ACC112 (cell line): ENCODE measurements at regions not wholly inside any gene's neighbourhood (a gene's known extent, or its start where the extent isn't known, plus 50 kb on each side); places are given as distances from the start of the nearest gene placed in this dataset.

Source experiments
- H2AFZ ChIP-seq: fragments of 200-600 bp; sonication (generic); one replicate; pipeline ENCODE4 v1.6.0; 2017; ENCODE audit warnings: antibody characterized with exemption, low read length; ENCODE audit not compliant: unreplicated experiment
- H3K27ac ChIP-seq: fragments of 200-600 bp; sonication (generic); 2 replicates; pipeline ENCODE4 v1.5.1; 2014; ENCODE audit warnings: low read depth, mild to moderate bottlenecking, antibody characterized with exemption, low read length, moderate library complexity
- H3K27me3 ChIP-seq: fragments of 200-600 bp; sonication (generic); 2 replicates; pipeline ENCODE4 v1.6.1; 2014; ENCODE audit warnings: mild to moderate bottlenecking, antibody characterized with exemption, low read length, moderate library complexity, mixed read lengths; ENCODE audit not compliant: insufficient read depth
- H3K36me3 ChIP-seq: fragments of 200-600 bp; sonication (generic); 2 replicates; pipeline ENCODE4 v1.6.1; 2016; ENCODE audit warnings: mild to moderate bottlenecking, antibody characterized with exemption, low read length, moderate library complexity, mixed read lengths; ENCODE audit not compliant: insufficient read depth
- H3K4me1 ChIP-seq: fragments of 200-600 bp; sonication (generic); one replicate; pipeline ENCODE4 v1.6.1; 2016; ENCODE audit warnings: low read length, mixed read lengths; ENCODE audit not compliant: insufficient read depth, unreplicated experiment, control insufficient read depth
- H3K4me3 ChIP-seq: fragments of 200-600 bp; sonication (generic); 2 replicates; pipeline ENCODE4 v1.5.1; 2014; ENCODE audit warnings: mild to moderate bottlenecking, low read depth, low read length
- H3K79me2 ChIP-seq: fragments of 200-600 bp; sonication (generic); one replicate; pipeline ENCODE4 v1.6.0; 2016; ENCODE audit warnings: low read length; ENCODE audit not compliant: control insufficient read depth, unreplicated experiment, insufficient read depth

DNA sequence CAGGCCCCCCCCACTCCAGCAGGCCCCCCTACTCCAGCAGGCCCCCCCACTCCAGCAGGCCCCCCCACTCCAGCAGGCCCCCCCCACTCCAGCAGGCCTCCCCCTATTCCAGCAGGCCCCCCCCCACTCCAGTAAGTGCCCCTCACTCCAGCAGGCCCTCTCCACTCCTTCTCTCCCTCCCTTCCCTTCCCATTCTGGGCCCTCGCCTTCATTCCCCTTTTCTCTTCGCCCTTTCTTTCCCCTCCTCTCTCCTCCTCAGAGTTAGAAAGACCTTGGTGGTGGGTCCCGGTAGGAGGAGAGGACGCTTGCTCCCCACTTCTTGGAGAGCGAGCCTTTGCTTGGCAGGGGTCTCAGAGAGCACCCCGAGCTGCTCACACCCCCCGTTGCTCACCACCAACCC, 177.0 kb upstream of the TNRC6C start:
- Histone ChIP-seq H3K4me1 (no peaks in the 10 kb centered on the region), H3K4me3 (no peak overlapping the region), H3K79me2 (no peaks in the 10 kb centered on the region), H3K36me3 (no peaks in the 10 kb centered on the region), H2AFZ (no peak overlapping the region), H3K27me3 (peaks cover 18% of the 10 kb centered on the region), H3K27ac (no peak overlapping the region)

DNA sequence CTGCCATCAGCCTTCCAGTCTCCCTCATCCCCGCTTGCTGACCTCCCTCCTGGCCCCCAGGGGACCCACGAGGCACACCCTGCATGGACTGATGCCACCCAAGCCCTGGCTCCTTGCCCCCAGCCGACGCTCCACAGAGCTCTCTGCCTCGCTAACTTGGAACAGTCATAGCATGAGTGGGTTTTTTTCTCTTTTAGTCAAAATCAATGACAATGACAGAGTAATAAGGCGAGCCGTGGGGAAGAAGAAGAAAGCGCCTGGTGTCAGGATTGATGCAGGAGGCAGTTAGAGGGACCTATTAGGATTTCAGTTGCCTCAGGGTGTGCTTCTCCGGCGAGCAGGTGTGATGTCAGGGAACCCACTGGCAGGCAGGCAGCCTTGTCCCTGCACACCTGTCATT, 176.3 kb upstream of the TNRC6C start:
- Histone ChIP-seq H3K36me3 (no peaks in the 10 kb centered on the region), H2AFZ (no peak overlapping the region), H3K4me3 (no peak overlapping the region), H3K79me2 (no peaks in the 10 kb centered on the region), H3K27ac (no peak overlapping the region), H3K4me1 (no peaks in the 10 kb centered on the region), H3K27me3 (peaks cover 23% of the 10 kb centered on the region)

- Histone ChIP-seq H3K4me1 (no peaks in the 10 kb centered on the region), H3K36me3 (no peaks in the 10 kb centered on the region), H3K27ac (no peak overlapping the region), H3K27me3 (peaks cover 27% of the 10 kb centered on the region), H3K4me3 (no peak overlapping the region), H2AFZ (no peak overlapping the region), H3K79me2 (no peaks in the 10 kb centered on the region)
Measured at GRCh38 chr17:77782611-77783010, 175.9 kb upstream of the TNRC6C start.

DNA sequence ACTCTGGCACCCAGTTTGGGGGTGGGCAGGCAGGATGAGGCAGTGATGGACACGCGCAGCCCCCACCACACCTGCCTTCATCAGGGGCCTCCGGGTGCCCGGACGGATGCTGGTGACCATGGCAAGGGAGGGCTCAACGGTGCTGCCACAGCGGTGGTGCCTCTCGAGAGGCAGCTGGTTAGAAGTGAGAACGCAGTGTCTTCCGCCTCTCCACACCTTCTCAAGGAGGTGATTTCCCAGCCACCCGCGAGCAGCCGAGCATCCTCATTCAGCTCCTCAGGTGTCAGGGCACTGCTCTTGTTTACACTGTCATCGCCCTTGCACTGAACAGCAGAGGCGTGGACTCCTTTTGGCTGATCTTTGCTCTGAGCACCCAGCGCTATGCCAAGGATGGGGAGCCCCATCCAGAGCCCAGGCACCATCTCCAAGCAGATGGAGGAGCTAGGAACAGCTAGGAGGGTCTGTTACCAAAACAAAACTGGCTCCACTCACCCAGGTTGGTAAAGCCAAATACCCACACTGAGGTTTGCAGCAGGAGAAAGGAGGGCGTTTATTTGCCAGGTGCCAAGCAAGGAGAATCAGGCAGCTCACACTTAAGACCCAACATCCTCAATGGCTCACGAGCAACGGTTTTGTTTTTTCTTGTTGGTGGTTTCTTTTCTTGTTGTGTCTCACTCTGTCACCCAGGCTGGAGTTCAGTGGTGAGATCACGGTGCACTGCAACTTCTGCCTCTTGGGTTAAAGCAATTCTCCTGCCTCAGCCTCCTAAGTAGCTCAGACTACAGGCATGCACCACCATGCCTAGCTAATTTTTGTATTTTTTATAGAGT, 174.3 kb upstream of the TNRC6C start:
- Histone ChIP-seq H3K27ac (no peak overlapping the region), H2AFZ (no peak overlapping the region), H3K4me3 (no peak overlapping the region), H3K4me1 (no peaks in the 10 kb centered on the region), H3K27me3 (peaks cover 29% of the 10 kb centered on the region), H3K79me2 (no peaks in the 10 kb centered on the region), H3K36me3 (no peaks in the 10 kb centered on the region)

GRCh38 chr17:77785312-77785905, 173.1 kb upstream of the TNRC6C start:
- H3K79me2 ChIP-seq, result no peaks in the 10 kb centered on the region
- H2AFZ ChIP-seq, result no peak overlapping the region
- no peaks in the 10 kb centered on the region for H3K36me3 ChIP-seq
- H3K4me1 ChIP-seq, result no peaks in the 10 kb centered on the region
- H3K27me3 ChIP-seq, result peaks cover 34% of the 10 kb centered on the region
- no peak overlapping the region for H3K4me3 ChIP-seq
- H3K27ac ChIP-seq, result no peak overlapping the region

DNA sequence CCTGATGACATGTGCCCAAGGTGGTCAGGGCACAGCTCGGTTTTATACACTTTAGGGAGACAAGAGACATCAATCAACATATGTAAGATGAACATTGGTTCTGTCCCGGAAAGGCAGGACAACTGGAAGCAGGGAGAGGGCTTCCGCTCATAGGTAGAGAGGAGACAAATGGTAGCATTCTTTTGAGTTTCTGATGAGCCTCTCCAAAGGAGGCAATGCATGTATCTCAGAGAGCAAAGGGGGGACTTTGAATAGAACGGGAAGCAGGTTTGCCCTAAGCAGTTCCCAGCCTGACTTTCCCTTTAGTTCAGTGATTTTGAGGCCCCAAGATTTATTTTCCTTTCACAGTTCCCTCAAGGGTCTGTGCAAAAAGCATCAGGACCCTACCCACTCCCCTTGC, 172.4 kb upstream of the TNRC6C start:
- H3K36me3 ChIP-seq, result no peaks in the 10 kb centered on the region
- H2AFZ ChIP-seq, result no peak overlapping the region
- peaks cover 36% of the 10 kb centered on the region for H3K27me3 ChIP-seq
- no peaks in the 10 kb centered on the region for H3K79me2 ChIP-seq
- no peak overlapping the region for H3K27ac ChIP-seq
- H3K4me3 ChIP-seq, result no peak overlapping the region
- no peaks in the 10 kb centered on the region for H3K4me1 ChIP-seq

DNA sequence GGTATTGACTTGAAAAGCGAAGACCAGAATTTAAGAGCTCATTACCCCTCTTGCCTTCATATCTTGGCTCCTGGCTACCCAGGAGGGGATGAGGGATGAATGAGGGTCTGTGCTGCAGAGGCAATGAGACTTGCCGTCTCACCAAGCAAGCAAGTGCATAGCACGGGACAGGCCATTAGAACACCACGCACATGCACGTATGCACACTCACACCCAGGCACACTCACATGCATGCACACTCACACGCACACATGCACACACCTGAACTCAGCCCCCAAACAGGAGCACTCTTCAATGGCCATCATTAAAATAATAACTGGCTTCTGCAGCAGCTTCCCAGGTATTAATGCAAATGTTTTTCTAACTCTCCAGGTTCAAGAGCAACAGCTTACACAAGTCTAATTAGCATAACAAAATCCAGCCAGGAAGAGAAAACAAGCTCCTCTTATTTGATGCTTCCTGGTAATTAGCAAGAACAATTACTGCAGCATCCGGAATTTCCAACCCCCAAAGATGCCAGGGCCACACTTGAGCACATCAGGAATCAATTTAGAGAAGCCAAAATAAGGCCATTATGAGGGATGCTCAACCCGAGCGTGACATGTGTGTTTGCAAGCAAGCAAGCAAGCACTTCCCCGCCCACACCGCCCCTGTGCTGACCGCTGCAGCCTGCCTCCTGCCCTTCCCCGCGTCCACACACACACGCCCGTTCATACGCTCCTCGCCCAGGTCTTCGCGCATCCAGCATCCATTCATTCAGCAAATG, 171.6 kb upstream of the TNRC6C start:
- Histone ChIP-seq H3K27me3 (peaks cover 36% of the 10 kb centered on the region), H3K36me3 (no peaks in the 10 kb centered on the region), H3K4me1 (no peaks in the 10 kb centered on the region), H2AFZ (no peak overlapping the region), H3K27ac (no peak overlapping the region), H3K4me3 (no peak overlapping the region), H3K79me2 (no peaks in the 10 kb centered on the region)

DNA sequence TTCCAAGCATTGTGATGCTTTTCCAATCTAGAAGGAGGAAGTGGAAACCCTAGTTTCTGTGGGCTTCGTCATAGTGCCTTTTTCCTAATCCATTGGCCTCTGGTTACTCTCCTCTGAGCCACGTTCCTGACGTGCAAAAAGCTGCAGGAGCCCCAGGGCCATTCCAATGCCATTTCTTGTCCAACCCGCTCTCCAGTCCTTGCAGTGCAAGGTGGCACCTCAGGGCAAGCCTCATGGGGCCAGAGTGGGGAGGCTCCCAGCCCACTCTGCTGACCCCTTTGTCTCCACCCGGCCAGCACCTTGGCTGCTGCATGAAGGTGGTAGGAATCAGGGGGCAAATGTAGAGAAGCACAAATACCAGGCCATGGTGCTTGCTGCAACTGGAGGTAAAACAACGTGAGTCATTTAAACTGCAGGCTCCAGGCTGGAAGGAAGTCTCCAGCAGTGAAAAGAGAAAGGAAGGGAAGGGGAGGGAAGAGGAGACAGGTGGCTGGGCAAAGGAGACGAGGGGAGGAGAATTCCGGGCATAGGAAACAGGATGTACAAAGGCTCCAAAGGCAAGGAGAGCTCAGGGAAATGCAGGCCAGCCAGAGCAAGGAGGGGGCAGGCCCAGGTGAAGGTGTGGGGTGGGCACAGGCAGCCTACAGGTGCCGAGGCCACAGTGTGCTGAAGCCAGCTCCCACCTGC, 168.2 kb upstream of the TNRC6C start:
- H3K27ac ChIP-seq, result no peak overlapping the region
- no peak overlapping the region for H2AFZ ChIP-seq
- H3K79me2 ChIP-seq, result no peaks in the 10 kb centered on the region
- no peak overlapping the region for H3K4me3 ChIP-seq
- no peaks in the 10 kb centered on the region for H3K4me1 ChIP-seq
- no peaks in the 10 kb centered on the region for H3K36me3 ChIP-seq
- peaks cover 30% of the 10 kb centered on the region; the same call in 1 of the 2 replicates for H3K27me3 ChIP-seq

GRCh38 chr17:77792626-77793025, 165.9 kb upstream of the TNRC6C start:
- no peaks in the 10 kb centered on the region for H3K79me2 ChIP-seq
- peaks cover 9% of the 10 kb centered on the region for H3K4me1 ChIP-seq
- H3K36me3 ChIP-seq, result no peaks in the 10 kb centered on the region
- H3K27ac ChIP-seq, result no peak overlapping the region
- no peak overlapping the region for H2AFZ ChIP-seq
- H3K27me3 ChIP-seq, result 0 out of 2 replicates have a peak, but pooled peaks cover 9% of the 10 kb centered on the region
- H3K4me3 ChIP-seq, result no peak overlapping the region

DNA sequence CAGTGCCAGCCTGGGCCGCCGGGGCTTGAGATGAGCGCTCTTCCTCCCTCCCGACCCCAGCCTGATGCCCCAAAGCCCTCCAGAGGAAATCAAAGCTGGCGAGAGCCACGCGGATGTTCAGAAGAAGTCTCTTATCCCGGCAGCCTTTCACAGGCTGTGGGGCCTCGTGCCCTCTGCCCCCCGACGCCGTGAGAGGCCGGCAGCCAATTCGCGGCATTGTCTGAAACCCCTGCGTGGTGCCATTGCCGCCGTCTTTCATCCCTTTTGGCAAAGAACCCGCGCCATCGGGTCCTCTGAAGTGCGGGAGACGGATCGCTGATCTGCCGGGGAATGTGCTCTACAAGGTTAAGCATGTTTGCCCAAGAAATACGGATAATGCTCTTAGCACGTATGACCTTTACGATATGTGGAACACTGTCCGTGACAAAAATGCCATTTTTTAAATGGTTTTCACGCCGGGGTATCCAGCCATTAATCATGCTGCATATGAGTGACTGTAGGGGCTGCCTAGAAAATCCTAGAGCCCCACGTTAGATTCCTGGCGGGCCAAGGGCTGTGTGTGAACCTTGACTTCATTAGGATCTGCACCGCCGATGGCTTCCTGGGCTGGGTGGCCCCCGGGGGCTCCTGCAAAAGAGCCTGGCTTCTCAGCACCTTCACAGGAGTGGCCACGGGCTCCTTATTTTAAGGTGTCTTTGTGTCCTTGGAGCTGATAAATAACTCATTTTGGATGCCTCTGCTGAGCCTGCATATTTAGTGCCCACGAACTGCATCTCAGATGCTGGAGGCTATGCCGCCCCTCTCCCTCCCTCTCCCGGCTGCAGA, 165.1 kb upstream of the TNRC6C start:
- H3K4me3 ChIP-seq, result no peak overlapping the region
- no peaks in the 10 kb centered on the region for H3K36me3 ChIP-seq
- no peak overlapping the region for H2AFZ ChIP-seq
- H3K27ac ChIP-seq, result no peak overlapping the region
- H3K4me1 ChIP-seq, result peaks cover 9% of the 10 kb centered on the region
- H3K79me2 ChIP-seq, result no peaks in the 10 kb centered on the region
- H3K27me3 ChIP-seq, result 0 out of 2 replicates have a peak, but pooled peaks cover 6% of the 10 kb centered on the region
